Vagina (tissue), 2 donors: ENCODE measurements at regions not wholly inside any gene's neighbourhood (a gene's known extent, or its start where the extent isn't known, plus 50 kb on each side); places are given as distances from the start of the nearest gene placed in this dataset.

Source experiments
- CTCF ChIP-seq, 3 experiments: fragments of 450-650 bp in 2 of 3; fragments of 200-600 bp in 1 of 3; sonication (generic) in 1 of 3; IDR thresholded peaks; one replicate each; pipeline ENCODE4 v1.5.1; 2017 to 2019; ENCODE audit warnings: antibody characterized with exemption in 3 of 3, mild to moderate bottlenecking in 2 of 3, moderate library complexity in 2 of 3
- POLR2A ChIP-seq, 2 donors: fragments of 450-650 bp; IDR thresholded peaks; one replicate each; pipeline ENCODE4 v1.6.1; 2017; ENCODE audit warnings: antibody characterized with exemption in 2 of 2, mild to moderate bottlenecking in 2 of 2, moderate library complexity in 2 of 2
- POLR2AphosphoS5 ChIP-seq, 2 donors: sonication (generic); formaldehyde crosslinking; IDR thresholded peaks; one replicate each; pipeline ENCODE4 v1.9.0; 2017; ENCODE audit warnings: antibody characterized with exemption in 2 of 2, mild to moderate bottlenecking in 2 of 2, low read depth in 1 of 2; ENCODE audit not compliant: insufficient read depth in 1 of 2

- TF ChIP-seq CTCF (IDR thresholded peaks at IDR 0.05) (no peak), POLR2A (IDR thresholded peaks at IDR 0.05) (no peak), POLR2AphosphoS5 (IDR thresholded peaks at IDR 0.05; ENCODE audit: insufficient read depth in 1 of 2, low read depth in 1 of 2) (no peak)
Measured at GRCh38 chr12:125873016-125873415, 807.8 kb downstream of the AACS start.
